ENCODE measurements at regions not wholly inside any gene's neighbourhood (a gene's known extent, or its start where the extent isn't known, plus 50 kb on each side); places are given as distances from the start of the nearest gene placed in this dataset.

GRCh38 chr14:35213869-35214387 is 78.3 kb upstream of the PSMA6 start:
- TF ChIP-seq SPI1 (IDR thresholded peaks at IDR 0.05; ENCODE audit: low read depth, low read length) (no peak), POLR2AphosphoS5 (IDR thresholded peaks at IDR 0.05; ENCODE audit: low read depth, low read length) (no peak), POLR2A (IDR thresholded peaks at IDR 0.05; ENCODE audit: low read depth, low read length) (no peak), TAF1 (IDR thresholded peaks at IDR 0.05; ENCODE audit: low read depth, low read length) (no peak), PAX5 (IDR thresholded peaks at IDR 0.05; ENCODE audit: insufficient read depth, low read length, severe bottlenecking) (no peak), POU2F2 (IDR thresholded peaks at IDR 0.05; ENCODE audit: low read depth, low read length) (no peak)

Data from GM12891 (cell line).